ENCODE measurements at regions not wholly inside any gene's neighbourhood (a gene's known extent, or its start where the extent isn't known, plus 50 kb on each side); places are given as distances from the start of the nearest gene placed in this dataset.

DNA sequence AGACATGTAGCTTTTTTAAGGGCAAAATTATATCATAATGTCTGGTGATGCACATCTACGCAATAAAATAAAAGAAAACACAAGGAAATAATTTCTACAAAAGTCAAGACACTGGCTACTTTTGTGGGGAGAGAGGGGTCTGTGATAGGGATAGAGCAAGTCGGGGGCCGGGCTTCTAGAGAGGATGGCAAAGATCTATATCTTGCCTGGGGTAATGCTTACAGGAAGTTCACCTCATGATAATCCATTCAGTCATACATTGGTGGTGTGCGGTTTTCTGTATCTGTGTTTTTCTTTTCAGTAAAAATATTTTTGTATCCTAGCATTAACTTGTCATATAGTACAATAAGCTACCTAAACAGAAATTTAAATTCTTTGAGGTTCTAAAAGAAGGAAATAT is 178.8 kb downstream of the ARRDC4 start:
- no peak for ATAC-seq
- TF ChIP-seq ZFP3 (CRISPR knock-in tag; IDR thresholded peaks at IDR 0.05), result no peak
- TF ChIP-seq ZNF565 (CRISPR knock-in tag; conservative IDR thresholded peaks at IDR 0.05; ENCODE audit: low read depth), result no peak
- TF ChIP-seq RARB (CRISPR knock-in tag; IDR thresholded peaks at IDR 0.05), result no peak
- TF ChIP-seq BACH2 (CRISPR knock-in tag; IDR thresholded peaks at IDR 0.05; ENCODE audit: borderline replicate concordance), result no peak
- TF ChIP-seq ZFP30 (CRISPR knock-in tag; IDR thresholded peaks at IDR 0.05), result no peak

DNA sequence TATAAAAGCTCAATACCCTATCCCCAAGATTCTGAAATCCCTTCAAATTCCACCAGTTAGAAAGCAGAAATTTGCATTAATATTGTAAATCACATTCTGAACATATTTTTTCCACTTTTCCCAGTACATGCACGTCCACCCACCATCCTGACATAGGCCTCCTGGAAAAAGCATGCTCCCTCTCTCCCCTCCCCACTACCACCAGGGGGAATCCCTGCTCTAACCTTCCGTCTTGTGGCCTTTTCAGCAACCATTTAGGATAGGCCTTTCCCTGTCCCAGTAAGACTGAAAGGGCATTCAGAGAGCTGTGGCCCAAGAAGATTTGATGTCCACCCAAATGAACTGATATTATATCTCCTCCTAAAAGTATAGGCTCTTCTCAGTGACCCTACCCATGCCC is 182.1 kb downstream of the ARRDC4 start:
- TF ChIP-seq PPARA (CRISPR knock-in tag; IDR thresholded peaks at IDR 0.05; ENCODE audit: borderline replicate concordance) (no peak), CSDC2 (CRISPR knock-in tag; IDR thresholded peaks at IDR 0.05) (no peak), TOX (CRISPR knock-in tag; IDR thresholded peaks at IDR 0.05; ENCODE audit: borderline replicate concordance) (no peak), ISL1 (CRISPR knock-in tag; IDR thresholded peaks at IDR 0.05) (no peak), GLIS3 (CRISPR knock-in tag; IDR thresholded peaks at IDR 0.05) (no peak), ZNF8 (CRISPR knock-in tag; IDR thresholded peaks at IDR 0.05) (no peak), SNAI2 (CRISPR knock-in tag; IDR thresholded peaks at IDR 0.05) (no peak), OSR1 (CRISPR knock-in tag; IDR thresholded peaks at IDR 0.05) (no peak), ARNTL (CRISPR knock-in tag; IDR thresholded peaks at IDR 0.05; ENCODE audit: borderline replicate concordance, low read depth) (no peak)
- TF ChIP-seq, protein P1, sequence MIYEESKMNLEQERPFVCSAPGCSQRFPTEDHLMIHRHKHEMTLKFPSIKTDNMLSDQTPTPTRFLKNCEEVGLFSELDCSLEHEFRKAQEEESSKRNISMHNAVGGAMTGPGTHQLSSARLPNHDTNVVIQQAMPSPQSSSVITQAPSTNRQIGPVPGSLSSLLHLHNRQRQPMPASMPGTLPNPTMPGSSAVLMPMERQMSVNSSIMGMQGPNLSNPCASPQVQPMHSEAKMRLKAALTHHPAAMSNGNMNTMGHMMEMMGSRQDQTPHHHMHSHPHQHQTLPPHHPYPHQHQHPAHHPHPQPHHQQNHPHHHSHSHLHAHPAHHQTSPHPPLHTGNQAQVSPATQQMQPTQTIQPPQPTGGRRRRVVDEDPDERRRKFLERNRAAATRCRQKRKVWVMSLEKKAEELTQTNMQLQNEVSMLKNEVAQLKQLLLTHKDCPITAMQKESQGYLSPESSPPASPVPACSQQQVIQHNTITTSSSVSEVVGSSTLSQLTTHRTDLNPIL (CRISPR knock-in tag; IDR thresholded peaks at IDR 0.05; ENCODE audit: low read depth), result no peak
- TF ChIP-seq, protein P2, sequence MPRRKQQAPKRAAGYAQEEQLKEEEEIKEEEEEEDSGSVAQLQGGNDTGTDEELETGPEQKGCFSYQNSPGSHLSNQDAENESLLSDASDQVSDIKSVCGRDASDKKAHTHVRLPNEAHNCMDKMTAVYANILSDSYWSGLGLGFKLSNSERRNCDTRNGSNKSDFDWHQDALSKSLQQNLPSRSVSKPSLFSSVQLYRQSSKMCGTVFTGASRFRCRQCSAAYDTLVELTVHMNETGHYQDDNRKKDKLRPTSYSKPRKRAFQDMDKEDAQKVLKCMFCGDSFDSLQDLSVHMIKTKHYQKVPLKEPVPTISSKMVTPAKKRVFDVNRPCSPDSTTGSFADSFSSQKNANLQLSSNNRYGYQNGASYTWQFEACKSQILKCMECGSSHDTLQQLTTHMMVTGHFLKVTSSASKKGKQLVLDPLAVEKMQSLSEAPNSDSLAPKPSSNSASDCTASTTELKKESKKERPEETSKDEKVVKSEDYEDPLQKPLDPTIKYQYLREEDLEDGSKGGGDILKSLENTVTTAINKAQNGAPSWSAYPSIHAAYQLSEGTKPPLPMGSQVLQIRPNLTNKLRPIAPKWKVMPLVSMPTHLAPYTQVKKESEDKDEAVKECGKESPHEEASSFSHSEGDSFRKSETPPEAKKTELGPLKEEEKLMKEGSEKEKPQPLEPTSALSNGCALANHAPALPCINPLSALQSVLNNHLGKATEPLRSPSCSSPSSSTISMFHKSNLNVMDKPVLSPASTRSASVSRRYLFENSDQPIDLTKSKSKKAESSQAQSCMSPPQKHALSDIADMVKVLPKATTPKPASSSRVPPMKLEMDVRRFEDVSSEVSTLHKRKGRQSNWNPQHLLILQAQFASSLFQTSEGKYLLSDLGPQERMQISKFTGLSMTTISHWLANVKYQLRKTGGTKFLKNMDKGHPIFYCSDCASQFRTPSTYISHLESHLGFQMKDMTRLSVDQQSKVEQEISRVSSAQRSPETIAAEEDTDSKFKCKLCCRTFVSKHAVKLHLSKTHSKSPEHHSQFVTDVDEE (CRISPR knock-in tag; IDR thresholded peaks at IDR 0.05), result no peak
- TF ChIP-seq, protein P3, sequence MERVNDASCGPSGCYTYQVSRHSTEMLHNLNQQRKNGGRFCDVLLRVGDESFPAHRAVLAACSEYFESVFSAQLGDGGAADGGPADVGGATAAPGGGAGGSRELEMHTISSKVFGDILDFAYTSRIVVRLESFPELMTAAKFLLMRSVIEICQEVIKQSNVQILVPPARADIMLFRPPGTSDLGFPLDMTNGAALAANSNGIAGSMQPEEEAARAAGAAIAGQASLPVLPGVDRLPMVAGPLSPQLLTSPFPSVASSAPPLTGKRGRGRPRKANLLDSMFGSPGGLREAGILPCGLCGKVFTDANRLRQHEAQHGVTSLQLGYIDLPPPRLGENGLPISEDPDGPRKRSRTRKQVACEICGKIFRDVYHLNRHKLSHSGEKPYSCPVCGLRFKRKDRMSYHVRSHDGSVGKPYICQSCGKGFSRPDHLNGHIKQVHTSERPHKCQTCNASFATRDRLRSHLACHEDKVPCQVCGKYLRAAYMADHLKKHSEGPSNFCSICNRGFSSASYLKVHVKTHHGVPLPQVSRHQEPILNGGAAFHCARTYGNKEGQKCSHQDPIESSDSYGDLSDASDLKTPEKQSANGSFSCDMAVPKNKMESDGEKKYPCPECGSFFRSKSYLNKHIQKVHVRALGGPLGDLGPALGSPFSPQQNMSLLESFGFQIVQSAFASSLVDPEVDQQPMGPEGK (CRISPR knock-in tag; IDR thresholded peaks at IDR 0.05; ENCODE audit: borderline replicate concordance), result no peak
- TF ChIP-seq, protein P4, sequence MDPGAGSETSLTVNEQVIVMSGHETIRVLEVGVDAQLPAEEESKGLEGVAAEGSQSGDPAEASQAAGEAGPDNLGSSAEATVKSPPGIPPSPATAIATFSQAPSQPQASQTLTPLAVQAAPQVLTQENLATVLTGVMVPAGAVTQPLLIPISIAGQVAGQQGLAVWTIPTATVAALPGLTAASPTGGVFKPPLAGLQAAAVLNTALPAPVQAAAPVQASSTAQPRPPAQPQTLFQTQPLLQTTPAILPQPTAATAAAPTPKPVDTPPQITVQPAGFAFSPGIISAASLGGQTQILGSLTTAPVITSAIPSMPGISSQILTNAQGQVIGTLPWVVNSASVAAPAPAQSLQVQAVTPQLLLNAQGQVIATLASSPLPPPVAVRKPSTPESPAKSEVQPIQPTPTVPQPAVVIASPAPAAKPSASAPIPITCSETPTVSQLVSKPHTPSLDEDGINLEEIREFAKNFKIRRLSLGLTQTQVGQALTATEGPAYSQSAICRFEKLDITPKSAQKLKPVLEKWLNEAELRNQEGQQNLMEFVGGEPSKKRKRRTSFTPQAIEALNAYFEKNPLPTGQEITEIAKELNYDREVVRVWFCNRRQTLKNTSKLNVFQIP (CRISPR knock-in tag; IDR thresholded peaks at IDR 0.05; ENCODE audit: borderline replicate concordance, low read depth), result no peak

DNA sequence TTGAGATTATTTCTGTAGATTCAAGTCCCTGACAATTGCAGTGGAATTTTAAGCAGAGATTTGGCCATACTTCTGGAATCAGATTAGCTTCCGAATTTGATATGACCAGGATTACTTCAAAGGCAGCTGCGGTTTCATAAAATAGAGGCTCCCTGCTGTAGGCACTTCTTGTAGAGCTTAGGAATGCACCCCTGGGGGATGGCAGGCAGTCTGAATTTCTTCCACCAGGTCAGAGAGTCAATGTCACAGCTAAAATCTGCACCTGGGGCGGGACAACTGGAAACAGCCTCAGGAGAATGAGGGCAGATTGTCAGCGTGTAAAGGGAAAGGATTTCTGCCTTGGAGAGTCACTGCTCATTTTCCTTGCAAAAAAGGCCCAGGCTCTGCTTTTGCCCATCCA is 182.6 kb downstream of the ARRDC4 start:
- TF ChIP-seq ZNF8 (CRISPR knock-in tag; IDR thresholded peaks at IDR 0.05) (no peak), ISL1 (CRISPR knock-in tag; IDR thresholded peaks at IDR 0.05) (no peak), ZFP30 (CRISPR knock-in tag; IDR thresholded peaks at IDR 0.05) (no peak), PPARA (CRISPR knock-in tag; IDR thresholded peaks at IDR 0.05; ENCODE audit: borderline replicate concordance) (no peak), TCF4 (CRISPR knock-in tag; IDR thresholded peaks at IDR 0.05; ENCODE audit: borderline replicate concordance) (no peak), OSR1 (CRISPR knock-in tag; IDR thresholded peaks at IDR 0.05) (no peak), ZFP3 (CRISPR knock-in tag; IDR thresholded peaks at IDR 0.05) (no peak), ZNF565 (CRISPR knock-in tag; conservative IDR thresholded peaks at IDR 0.05; ENCODE audit: low read depth) (no peak), ZC3H10 (CRISPR knock-in tag; IDR thresholded peaks at IDR 0.05) (no peak), RARB (CRISPR knock-in tag; IDR thresholded peaks at IDR 0.05) (no peak), CSDC2 (CRISPR knock-in tag; IDR thresholded peaks at IDR 0.05) (no peak), TOX (CRISPR knock-in tag; IDR thresholded peaks at IDR 0.05; ENCODE audit: borderline replicate concordance) (no peak), ZNF70 (CRISPR knock-in tag; IDR thresholded peaks at IDR 0.05) (no peak), ARNTL (CRISPR knock-in tag; IDR thresholded peaks at IDR 0.05; ENCODE audit: borderline replicate concordance, low read depth) (no peak)
- TF ChIP-seq, protein P2 (CRISPR knock-in tag; IDR thresholded peaks at IDR 0.05), result no peak
- TF ChIP-seq, protein P3 (CRISPR knock-in tag; IDR thresholded peaks at IDR 0.05; ENCODE audit: borderline replicate concordance), result no peak
- no peak for ATAC-seq

More for the DNA sequence above, 182.1 kb downstream of the ARRDC4 start:
- no peak for ATAC-seq
